ENCODE measurements at regions not wholly inside any gene's neighbourhood (a gene's known extent, or its start where the extent isn't known, plus 50 kb on each side); places are given as distances from the start of the nearest gene placed in this dataset.
A peak's percentile ranks its signal among the peaks of the same experiment; 100 is the strongest.
"Not testable (repeated sequence)": the region's sequence is repeated elsewhere in the genome, so short reads cannot be mapped to it uniquely, and the experiment has no call there.

GRCh38 chr2:7634409-7634808 is 717.2 kb downstream of the RNF144A start:
- TF ChIP-seq, protein P1, sequence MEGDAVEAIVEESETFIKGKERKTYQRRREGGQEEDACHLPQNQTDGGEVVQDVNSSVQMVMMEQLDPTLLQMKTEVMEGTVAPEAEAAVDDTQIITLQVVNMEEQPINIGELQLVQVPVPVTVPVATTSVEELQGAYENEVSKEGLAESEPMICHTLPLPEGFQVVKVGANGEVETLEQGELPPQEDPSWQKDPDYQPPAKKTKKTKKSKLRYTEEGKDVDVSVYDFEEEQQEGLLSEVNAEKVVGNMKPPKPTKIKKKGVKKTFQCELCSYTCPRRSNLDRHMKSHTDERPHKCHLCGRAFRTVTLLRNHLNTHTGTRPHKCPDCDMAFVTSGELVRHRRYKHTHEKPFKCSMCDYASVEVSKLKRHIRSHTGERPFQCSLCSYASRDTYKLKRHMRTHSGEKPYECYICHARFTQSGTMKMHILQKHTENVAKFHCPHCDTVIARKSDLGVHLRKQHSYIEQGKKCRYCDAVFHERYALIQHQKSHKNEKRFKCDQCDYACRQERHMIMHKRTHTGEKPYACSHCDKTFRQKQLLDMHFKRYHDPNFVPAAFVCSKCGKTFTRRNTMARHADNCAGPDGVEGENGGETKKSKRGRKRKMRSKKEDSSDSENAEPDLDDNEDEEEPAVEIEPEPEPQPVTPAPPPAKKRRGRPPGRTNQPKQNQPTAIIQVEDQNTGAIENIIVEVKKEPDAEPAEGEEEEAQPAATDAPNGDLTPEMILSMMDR (IDR thresholded peaks at IDR 0.05) = no peak
- Histone ChIP-seq H3K9me3 (no peaks in the 10 kb centered on the region), H3K4me3 (no peak overlapping the region), H3K4me1 (ENCODE audit: low read depth) (no peaks in the 10 kb centered on the region), H3K36me3 (ENCODE audit: low read depth) (no peaks in the 10 kb centered on the region)
- DNase-seq = no peak
- intact Hi-C loops (cut with DNase I, micrococcal nuclease) = no loop called here
- ATAC-seq = no peak

GRCh38 chr2:7639476-7639875 is 722.3 kb downstream of the RNF144A start:
- DNase-seq = peak in 1 of 3 donors; percentile 64
- peak; percentile 66 for ATAC-seq

DNA sequence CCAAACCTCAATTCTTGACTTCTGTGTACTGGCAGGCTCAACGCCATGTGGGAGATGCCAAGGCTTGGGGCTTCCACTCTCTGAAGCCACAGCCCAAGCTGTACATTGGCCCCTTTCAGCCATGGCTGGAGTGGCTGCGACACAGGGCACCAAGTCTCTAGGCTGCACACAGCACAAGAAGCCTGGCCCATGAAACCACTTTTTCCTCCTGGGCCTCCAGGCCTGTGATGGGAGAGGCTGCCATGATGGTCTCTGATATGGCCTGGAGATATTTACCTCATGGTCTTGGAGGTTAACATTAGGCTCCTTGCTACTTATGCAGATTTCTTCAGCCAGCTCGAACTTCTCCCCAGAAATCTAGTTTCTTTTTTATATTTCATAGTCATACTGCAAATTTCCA is 724.1 kb downstream of the RNF144A start:
- DNase-seq; H3K4me3 ChIP-seq; H3K4me1 ChIP-seq (ENCODE audit: low read depth); H3K36me3 ChIP-seq (ENCODE audit: low read depth); ATAC-seq; intact Hi-C loops (cut with DNase I, micrococcal nuclease): not testable (repeated sequence)
- H3K9me3 ChIP-seq = peaks cover 12% of the 10 kb centered on the region

More at GRCh38 chr2:7639476-7639875, 722.3 kb downstream of the RNF144A start:
- TF ChIP-seq, protein P1 (IDR thresholded peaks at IDR 0.05) = no peak
- Histone ChIP-seq H3K4me3 (no peak overlapping the region), H3K9me3 (peaks cover 12% of the 10 kb centered on the region), H3K36me3 (ENCODE audit: low read depth) (no peaks in the 10 kb centered on the region), H3K4me1 (ENCODE audit: low read depth) (no peaks in the 10 kb centered on the region)
- intact Hi-C loops (cut with DNase I, micrococcal nuclease) = no loop called here

- no peak overlapping the region for H3K4me3 ChIP-seq
- H3K4me1 ChIP-seq (ENCODE audit: low read depth) = no peaks in the 10 kb centered on the region
- no peaks in the 10 kb centered on the region for H3K36me3 ChIP-seq (ENCODE audit: low read depth)
- H3K9me3 ChIP-seq = peaks cover 8% of the 10 kb centered on the region
- TF ChIP-seq, protein P1 (IDR thresholded peaks at IDR 0.05) = no peak
- no peak for ATAC-seq
- DNase-seq = no peak
- intact Hi-C loops (cut with DNase I, micrococcal nuclease) = no loop called here
Observed at GRCh38 chr2:7646024-7646423, 728.8 kb downstream of the RNF144A start.

- Histone ChIP-seq H3K4me1 (ENCODE audit: low read depth) (no peaks in the 10 kb centered on the region), H3K36me3 (ENCODE audit: low read depth) (no peaks in the 10 kb centered on the region), H3K4me3 (no peak overlapping the region), H3K9me3 (peaks cover 2% of the 10 kb centered on the region)
- intact Hi-C loops (cut with DNase I, micrococcal nuclease) = no loop called here
- ATAC-seq (no peak), DNase-seq (no peak)
- TF ChIP-seq, protein P1 (IDR thresholded peaks at IDR 0.05) = no peak
Observed at GRCh38 chr2:7646661-7647060, 729.4 kb downstream of the RNF144A start.

- Histone ChIP-seq H3K9me3 (peaks cover 2% of the 10 kb centered on the region), H3K4me1 (ENCODE audit: low read depth) (no peaks in the 10 kb centered on the region), H3K36me3 (ENCODE audit: low read depth) (no peaks in the 10 kb centered on the region), H3K4me3 (no peak overlapping the region)
- DNase-seq = no peak
- TF ChIP-seq, protein P1 (IDR thresholded peaks at IDR 0.05) = no peak
- no peak for ATAC-seq
- intact Hi-C loops (cut with DNase I, micrococcal nuclease) = no loop called here
Observed at GRCh38 chr2:7648221-7648795, 731.1 kb downstream of the RNF144A start.

All from mucosa of descending colon (tissue), 3 donors.